Osteoblast (primary cell): ENCODE measurements at regions not wholly inside any gene's neighbourhood (a gene's known extent, or its start where the extent isn't known, plus 50 kb on each side); places are given as distances from the start of the nearest gene placed in this dataset.

Experiments
- DNase-seq: peaks from one replicate; pipeline ENCODE4 v3.0.0; 2011; ENCODE audit warnings: low spot score, mixed read lengths; ENCODE audit not compliant: insufficient read length; ENCODE audit errors: missing footprints
- H2AFZ ChIP-seq: 2 replicates; pipeline ENCODE4 v1.6.0; 2011; ENCODE audit warnings: mild to moderate bottlenecking, low read length
- H3K27ac ChIP-seq: 2 replicates; pipeline ENCODE4 v1.5.1; 2011; ENCODE audit warnings: mild to moderate bottlenecking, low read depth, low read length, moderate library complexity
- H3K27me3 ChIP-seq: 2 replicates; pipeline ENCODE4 v1.6.0; 2012; ENCODE audit warnings: mild to moderate bottlenecking, control low read depth, inconsistent platforms, low read length, moderate library complexity; ENCODE audit not compliant: insufficient read depth
- H3K36me3 ChIP-seq: 2 replicates; pipeline ENCODE4 v1.5.1; 2011; ENCODE audit warnings: mild to moderate bottlenecking, low read length, control low read depth, moderate library complexity; ENCODE audit not compliant: insufficient read depth
- H3K4me1 ChIP-seq: 2 replicates; pipeline ENCODE4 v1.5.1; 2011; ENCODE audit warnings: mild to moderate bottlenecking, low read length, control low read depth, moderate library complexity; ENCODE audit not compliant: insufficient read depth
- H3K4me2 ChIP-seq: 2 replicates; pipeline ENCODE4 v1.6.0; 2011; ENCODE audit warnings: mild to moderate bottlenecking, low read length; ENCODE audit not compliant: insufficient read depth
- H3K4me3 ChIP-seq: fragments of 200-600 bp; sonication (generic); 3 replicates; pipeline ENCODE4 v1.5.1; 2012; ENCODE audit warnings: mild to moderate bottlenecking, low read length, inconsistent platforms; ENCODE audit not compliant: insufficient read depth
- H3K79me2 ChIP-seq: 2 replicates; pipeline ENCODE4 v1.6.0; 2012; ENCODE audit warnings: mild to moderate bottlenecking, low read length, control low read depth, inconsistent platforms; ENCODE audit not compliant: insufficient read depth
- H3K9me3 ChIP-seq: 2 replicates; pipeline ENCODE4 v1.5.1; 2011; ENCODE audit warnings: low read depth, low read length, control low read depth
- H4K20me1 ChIP-seq: 2 replicates; pipeline ENCODE4 v1.6.0; 2012; ENCODE audit warnings: mild to moderate bottlenecking, low read length, control low read depth; ENCODE audit not compliant: insufficient read depth
- CTCF ChIP-seq: IDR thresholded peaks from 2 replicates; pipeline ENCODE4 v1.5.1; 2011; ENCODE audit warnings: mild to moderate bottlenecking, low read depth, low read length, moderate library complexity; ENCODE audit errors: extremely low read depth

GRCh38 chr13:112217431-112217830 is 150.5 kb downstream of the SOX1 start:
- no peaks in the 10 kb centered on the region for H3K79me2 ChIP-seq
- H3K36me3 ChIP-seq: no peaks in the 10 kb centered on the region
- H3K27me3 ChIP-seq: no peaks in the 10 kb centered on the region
- H3K4me3 ChIP-seq: no peak overlapping the region
- H3K4me1 ChIP-seq: no peaks in the 10 kb centered on the region
- no peak for DNase-seq
- H3K4me2 ChIP-seq: no peak overlapping the region
- H2AFZ ChIP-seq: no peak overlapping the region
- no peak overlapping the region for H3K27ac ChIP-seq
- H3K9me3 ChIP-seq: peaks cover 4% of the 10 kb centered on the region
- no peak for TF ChIP-seq CTCF
- no peaks in the 10 kb centered on the region for H4K20me1 ChIP-seq

- Histone ChIP-seq H3K4me1 (no peaks in the 10 kb centered on the region), H3K27me3 (no peaks in the 10 kb centered on the region), H2AFZ (no peak overlapping the region), H3K79me2 (no peaks in the 10 kb centered on the region), H3K27ac (no peak overlapping the region), H3K4me2 (no peak overlapping the region), H3K36me3 (no peaks in the 10 kb centered on the region), H3K9me3 (peaks cover 4% of the 10 kb centered on the region), H3K4me3 (no peak overlapping the region), H4K20me1 (no peaks in the 10 kb centered on the region)
- no peak for TF ChIP-seq CTCF
- DNase-seq: no peak
Measured at GRCh38 chr13:112218416-112218815, 151.5 kb downstream of the SOX1 start.

GRCh38 chr13:112219740-112220139 is 152.8 kb downstream of the SOX1 start:
- H3K27me3 ChIP-seq: no peaks in the 10 kb centered on the region
- no peak overlapping the region for H3K4me2 ChIP-seq
- H3K36me3 ChIP-seq: no peaks in the 10 kb centered on the region
- no peaks in the 10 kb centered on the region for H3K4me1 ChIP-seq
- no peaks in the 10 kb centered on the region for H4K20me1 ChIP-seq
- TF ChIP-seq CTCF: no peak
- no peak overlapping the region for H3K27ac ChIP-seq
- no peak overlapping the region for H3K4me3 ChIP-seq
- peaks cover 4% of the 10 kb centered on the region for H3K9me3 ChIP-seq
- DNase-seq: no peak
- H2AFZ ChIP-seq: no peak overlapping the region
- H3K79me2 ChIP-seq: no peaks in the 10 kb centered on the region

GRCh38 chr13:112220296-112220875 is 153.4 kb downstream of the SOX1 start:
- peak; percentile 63 for DNase-seq
- H3K4me3 ChIP-seq: no peak overlapping the region
- H4K20me1 ChIP-seq: no peaks in the 10 kb centered on the region
- H3K27me3 ChIP-seq: no peaks in the 10 kb centered on the region
- no peak overlapping the region for H2AFZ ChIP-seq
- H3K4me1 ChIP-seq: no peaks in the 10 kb centered on the region
- no peaks in the 10 kb centered on the region for H3K79me2 ChIP-seq
- no peak overlapping the region for H3K4me2 ChIP-seq
- peaks cover 4% of the 10 kb centered on the region for H3K9me3 ChIP-seq
- H3K36me3 ChIP-seq: no peaks in the 10 kb centered on the region
- TF ChIP-seq CTCF: no peak
- no peak overlapping the region for H3K27ac ChIP-seq
